CD4-positive, CD25-positive, alpha-beta regulatory T cell (primary cell): ENCODE measurements at regions not wholly inside any gene's neighbourhood (a gene's known extent, or its start where the extent isn't known, plus 50 kb on each side); places are given as distances from the start of the nearest gene placed in this dataset.

ENCODE experiments used
- ATAC-seq, 2 donors: fragments of 150-1000 bp; cut with Tn5 transposase; one replicate each; pipeline ENCODE4 v1.10.0; 2021; ENCODE audit warnings: low read depth in 2 of 2, moderate number of reproducible peaks in 2 of 2, moderate library complexity in 1 of 2
- DNase-seq, 3 donors: peaks; one replicate each; pipeline versions ENCODE4 v3.0.0 to v3.0.0-alpha.2; 2012 to 2022; ENCODE audit warnings: mixed read lengths in 1 of 3
- H3K27ac ChIP-seq: one replicate; pipeline ENCODE4 v1.7.0; 2013; ENCODE audit warnings: mild to moderate bottlenecking, low read length; ENCODE audit not compliant: insufficient read depth, poor library complexity, severe bottlenecking
- H3K27me3 ChIP-seq: one replicate; pipeline ENCODE4 v1.7.0; 2013; ENCODE audit warnings: low read length; ENCODE audit not compliant: control insufficient read depth, insufficient read depth
- H3K36me3 ChIP-seq: one replicate; pipeline ENCODE4 v1.7.0; 2013; ENCODE audit warnings: mild to moderate bottlenecking, low read length, moderate library complexity; ENCODE audit not compliant: control insufficient read depth, insufficient read depth
- H3K4me1 ChIP-seq: 2 replicates; pipeline ENCODE4 v1.7.0; 2013; ENCODE audit warnings: mild to moderate bottlenecking, low read length; ENCODE audit not compliant: insufficient read depth, control insufficient read depth, poor library complexity, severe bottlenecking
- H3K4me3 ChIP-seq: one replicate; pipeline ENCODE4 v1.7.0; 2013; ENCODE audit warnings: low read depth, mild to moderate bottlenecking, low read length, moderate library complexity
- H3K9me3 ChIP-seq, 2 experiments: 1 replicate in 1 of 2; 2 replicates in 1 of 2; pipeline ENCODE4 v1.7.0; 2013; ENCODE audit warnings: low read length in 2 of 2, mild to moderate bottlenecking in 1 of 2, moderate library complexity in 1 of 2; ENCODE audit not compliant: control insufficient read depth in 2 of 2
- H3K27ac Mint-ChIP-seq, 3 donors: one replicate each; pipeline ENCODE4 v1.8.0; 2020 to 2022; ENCODE audit warnings: mild to moderate bottlenecking in 3 of 3, mixed read lengths in 3 of 3, moderate library complexity in 2 of 3
- H3K27me3 Mint-ChIP-seq: one replicate; pipeline ENCODE4 v1.8.0; 2022; ENCODE audit warnings: mild to moderate bottlenecking, mixed read lengths
- H3K36me3 Mint-ChIP-seq: one replicate; pipeline ENCODE4 v1.8.0; 2020; ENCODE audit warnings: mixed read lengths
- H3K4me1 Mint-ChIP-seq, 4 donors: one replicate each; pipeline ENCODE4 v1.8.0; 2020 to 2022; ENCODE audit warnings: mixed read lengths in 4 of 4, mild to moderate bottlenecking in 1 of 4
- H3K4me3 Mint-ChIP-seq, 4 donors: one replicate each; pipeline ENCODE4 v1.8.0; 2020 to 2022; ENCODE audit warnings: mild to moderate bottlenecking in 4 of 4, mixed read lengths in 4 of 4, moderate library complexity in 3 of 4
- H3K9me3 Mint-ChIP-seq, 7 donors: one replicate each; pipeline ENCODE4 v1.8.0; 2020 to 2022; ENCODE audit warnings: mixed read lengths in 7 of 7, mild to moderate bottlenecking in 3 of 7, moderate library complexity in 2 of 7

DNA sequence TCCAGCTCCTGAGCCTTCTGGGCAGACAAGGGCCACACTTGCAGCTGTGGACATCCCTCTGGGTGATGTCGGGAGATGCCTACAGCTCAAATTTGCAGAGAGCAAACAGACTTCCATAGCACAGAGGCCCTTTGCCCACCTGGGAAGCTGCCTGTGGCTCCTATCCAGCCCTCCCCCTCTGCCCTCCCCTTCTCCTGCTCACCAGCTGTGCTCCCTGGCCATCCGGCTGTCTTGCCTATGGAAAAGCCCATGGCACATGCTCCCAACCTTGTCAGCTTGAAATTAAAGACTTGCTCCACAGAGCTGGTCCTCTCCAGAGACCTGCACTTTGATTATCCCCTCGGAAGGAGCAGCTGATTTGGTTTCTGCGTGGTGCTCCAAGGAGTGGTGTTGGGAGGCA is 118.9 kb upstream of the NECTIN1 start:
- H3K27ac ChIP-seq, result no peak overlapping the region
- Mint-ChIP-seq H3K4me3 (no peak overlapping the region), H3K4me1 (no peaks in the 10 kb centered on the region), H3K36me3 (no peaks in the 10 kb centered on the region), H3K27ac (no peak overlapping the region), H3K27me3 (peaks cover 4% of the 10 kb centered on the region), H3K9me3 (peaks cover 0 to 6% (median 0%) of the 10 kb centered on the region in 7 donors)
- ATAC-seq, result no peak
- no peak overlapping the region for H3K4me3 ChIP-seq
- no peaks in the 10 kb centered on the region for H3K9me3 ChIP-seq
- no peak for DNase-seq
- H3K4me1 ChIP-seq, result no peaks in the 10 kb centered on the region
- H3K36me3 ChIP-seq, result no peaks in the 10 kb centered on the region
- no peaks in the 10 kb centered on the region for H3K27me3 ChIP-seq

DNA sequence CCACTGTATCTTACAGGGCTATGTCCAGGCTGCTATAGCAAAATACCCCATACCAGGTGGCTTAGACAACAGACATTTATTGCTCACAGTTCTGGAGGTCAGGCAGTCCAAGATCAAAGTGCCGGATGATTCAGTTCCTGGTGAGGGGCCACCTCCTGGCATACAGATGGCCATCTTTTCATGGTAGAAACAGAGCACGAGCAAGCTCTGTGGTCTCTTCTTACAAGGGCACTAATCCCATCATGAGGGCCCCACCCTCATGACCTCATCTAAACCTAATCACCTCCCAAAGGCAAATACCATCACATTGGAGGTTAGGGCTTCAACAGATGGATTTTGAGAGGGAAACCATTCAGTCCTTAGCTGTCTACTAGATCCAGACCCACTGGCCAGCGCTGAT is 117.4 kb upstream of the NECTIN1 start:
- ATAC-seq (no peak), DNase-seq (no peak)
- no peaks in the 10 kb centered on the region for H3K4me1 Mint-ChIP-seq
- no peak overlapping the region for H3K27ac Mint-ChIP-seq
- no peaks in the 10 kb centered on the region for H3K36me3 Mint-ChIP-seq
- H3K4me3 Mint-ChIP-seq, result no peak overlapping the region
- H3K4me3 ChIP-seq, result no peak overlapping the region
- no peaks in the 10 kb centered on the region for H3K36me3 ChIP-seq
- peaks cover 0 to 6% (median 0%) of the 10 kb centered on the region in 7 donors for H3K9me3 Mint-ChIP-seq
- no peaks in the 10 kb centered on the region for H3K27me3 ChIP-seq
- no peak overlapping the region for H3K27ac ChIP-seq
- H3K4me1 ChIP-seq, result no peaks in the 10 kb centered on the region
- H3K27me3 Mint-ChIP-seq, result peaks cover 4% of the 10 kb centered on the region
- no peaks in the 10 kb centered on the region for H3K9me3 ChIP-seq

DNA sequence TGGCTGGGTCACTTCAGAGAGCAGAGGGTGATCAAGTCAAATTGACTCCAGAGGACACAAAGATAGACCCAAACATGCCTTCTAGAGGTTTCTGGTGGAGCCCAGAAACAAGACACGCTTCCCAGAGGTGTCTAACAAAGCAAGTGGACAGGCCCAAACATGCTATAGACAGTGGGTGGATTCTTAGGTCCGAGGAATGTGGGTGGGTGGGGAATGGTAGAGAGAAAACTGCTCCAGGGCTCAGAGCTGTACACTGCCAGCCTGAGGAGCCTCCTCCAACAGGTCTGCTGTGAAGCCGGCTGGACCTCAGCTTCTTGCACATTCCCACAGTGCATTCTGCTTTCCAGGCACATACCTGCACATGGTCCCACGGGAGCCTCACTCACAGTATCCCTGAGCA is 116.8 kb upstream of the NECTIN1 start:
- Histone ChIP-seq H3K36me3 (no peaks in the 10 kb centered on the region), H3K27me3 (no peaks in the 10 kb centered on the region), H3K27ac (no peak overlapping the region), H3K4me3 (no peak overlapping the region), H3K9me3 (no peaks in the 10 kb centered on the region), H3K4me1 (no peaks in the 10 kb centered on the region)
- Mint-ChIP-seq H3K4me1 (no peaks in the 10 kb centered on the region), H3K4me3 (no peak overlapping the region), H3K27me3 (peaks cover 4% of the 10 kb centered on the region), H3K36me3 (no peaks in the 10 kb centered on the region), H3K27ac (no peak overlapping the region), H3K9me3 (peaks cover 0 to 6% (median 0%) of the 10 kb centered on the region in 7 donors)
- no peak for ATAC-seq
- DNase-seq, result no peak

DNA sequence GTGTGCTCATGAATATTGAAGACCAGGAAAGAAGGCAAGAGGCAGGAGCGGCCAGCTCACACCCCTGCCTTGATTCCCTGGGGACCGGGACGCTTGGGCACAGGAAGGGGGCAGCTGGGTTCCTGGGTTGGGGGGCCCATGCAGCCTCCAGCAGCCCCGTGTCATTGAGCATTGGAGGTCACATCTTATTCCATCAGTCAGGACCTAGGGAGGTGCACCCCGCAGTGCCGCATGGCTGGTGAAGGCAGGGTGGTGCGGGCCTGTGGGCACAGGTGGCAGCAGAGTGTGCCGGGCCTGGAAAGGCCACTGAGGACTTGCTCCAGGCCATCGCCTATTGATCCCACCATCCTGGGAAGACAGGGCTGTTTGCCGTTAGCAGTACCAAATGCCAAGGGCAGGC is 116.3 kb upstream of the NECTIN1 start:
- ATAC-seq (no peak), DNase-seq (no peak)
- no peak overlapping the region for H3K27ac ChIP-seq
- no peak overlapping the region for H3K27ac Mint-ChIP-seq
- peaks cover 4% of the 10 kb centered on the region for H3K27me3 Mint-ChIP-seq
- no peak overlapping the region for H3K4me3 ChIP-seq
- H3K36me3 ChIP-seq, result no peaks in the 10 kb centered on the region
- H3K4me3 Mint-ChIP-seq, result no peak overlapping the region
- no peaks in the 10 kb centered on the region for H3K4me1 Mint-ChIP-seq
- H3K4me1 ChIP-seq, result no peaks in the 10 kb centered on the region
- H3K9me3 ChIP-seq, result no peaks in the 10 kb centered on the region
- no peaks in the 10 kb centered on the region for H3K36me3 Mint-ChIP-seq
- H3K27me3 ChIP-seq, result no peaks in the 10 kb centered on the region
- H3K9me3 Mint-ChIP-seq, result peaks cover 0 to 6% (median 0%) of the 10 kb centered on the region in 7 donors

DNA sequence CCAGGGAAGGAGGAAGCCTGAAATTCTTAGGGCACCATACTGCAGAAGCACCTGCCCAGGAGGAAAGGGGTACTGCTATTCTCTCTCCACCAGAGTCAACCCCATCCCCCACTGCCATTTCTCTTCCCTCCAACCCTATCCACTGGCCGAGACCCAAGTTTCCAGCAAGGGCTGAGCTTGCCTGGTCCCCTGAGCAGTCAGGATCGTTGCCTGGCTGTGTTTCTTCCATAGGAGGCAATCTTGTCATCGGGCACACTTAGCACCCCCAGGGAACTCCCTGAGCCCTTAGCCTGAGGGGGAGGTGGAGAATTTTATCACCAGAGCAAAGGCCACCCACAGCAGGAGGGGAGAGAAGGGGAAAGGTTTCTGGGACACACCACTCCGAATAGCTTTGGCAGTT is 115.8 kb upstream of the NECTIN1 start:
- no peak overlapping the region for H3K4me3 Mint-ChIP-seq

DNA sequence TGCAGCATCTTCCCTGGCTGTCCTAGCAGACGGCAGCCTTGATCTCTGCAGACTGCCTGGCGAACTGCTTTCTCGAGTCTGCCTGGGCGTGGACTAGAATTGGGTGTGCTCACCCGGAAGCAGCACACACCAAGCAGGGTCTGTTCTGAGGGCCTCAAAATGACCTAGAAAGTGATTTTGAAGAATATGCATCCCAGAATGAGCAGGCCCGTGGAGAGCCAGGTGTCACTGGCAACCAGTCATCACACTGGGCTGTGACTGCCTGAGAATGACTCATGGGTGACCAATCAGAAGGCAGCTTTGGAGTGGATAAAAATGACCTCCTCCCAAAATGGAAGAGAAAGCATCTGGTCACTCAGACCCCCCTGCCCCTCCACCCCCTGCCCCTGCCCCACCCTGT is 114.9 kb upstream of the NECTIN1 start:
- Mint-ChIP-seq H3K27ac (no peak overlapping the region), H3K4me1 (no peaks in the 10 kb centered on the region), H3K27me3 (peaks cover 4% of the 10 kb centered on the region), H3K36me3 (no peaks in the 10 kb centered on the region), H3K4me3 (no peak overlapping the region), H3K9me3 (peaks cover 0 to 6% (median 0%) of the 10 kb centered on the region in 7 donors)
- ATAC-seq (no peak), DNase-seq (no peak)
- Histone ChIP-seq H3K27me3 (no peaks in the 10 kb centered on the region), H3K4me1 (no peaks in the 10 kb centered on the region), H3K27ac (no peak overlapping the region), H3K9me3 (no peaks in the 10 kb centered on the region), H3K4me3 (no peak overlapping the region), H3K36me3 (no peaks in the 10 kb centered on the region)

More for the DNA sequence above, 115.8 kb upstream of the NECTIN1 start:
- H3K4me1 Mint-ChIP-seq, result no peaks in the 10 kb centered on the region
- H3K36me3 Mint-ChIP-seq, result no peaks in the 10 kb centered on the region
- H3K9me3 Mint-ChIP-seq, result peaks cover 0 to 6% (median 0%) of the 10 kb centered on the region in 7 donors
- Histone ChIP-seq H3K36me3 (no peaks in the 10 kb centered on the region), H3K27me3 (no peaks in the 10 kb centered on the region), H3K4me1 (no peaks in the 10 kb centered on the region), H3K9me3 (no peaks in the 10 kb centered on the region), H3K27ac (no peak overlapping the region), H3K4me3 (no peak overlapping the region)
- no peak for DNase-seq
- no peak overlapping the region for H3K27ac Mint-ChIP-seq
- no peak for ATAC-seq
- peaks cover 7% of the 10 kb centered on the region for H3K27me3 Mint-ChIP-seq

DNA sequence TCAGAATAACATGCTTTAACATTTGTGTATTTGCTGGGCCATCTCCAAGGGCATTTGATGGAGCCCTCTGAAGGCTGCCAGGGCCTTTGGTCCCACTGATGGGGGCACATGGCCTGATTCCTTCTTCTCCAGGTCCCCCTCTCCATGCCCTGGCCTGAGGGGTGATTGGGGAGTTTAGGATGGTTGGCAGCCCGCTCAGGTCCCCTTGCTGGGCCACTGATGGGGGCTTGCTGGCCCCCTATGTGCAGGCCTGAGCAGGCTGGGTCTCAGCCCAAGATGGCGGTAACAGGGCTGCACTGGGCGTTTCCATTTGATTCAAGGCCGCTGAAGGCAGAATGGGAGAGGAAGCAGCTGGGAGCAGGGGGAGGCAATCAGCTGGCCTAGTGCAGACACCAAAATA is 113.7 kb upstream of the NECTIN1 start:
- H3K27ac ChIP-seq, result no peak overlapping the region
- Mint-ChIP-seq H3K4me3 (no peak overlapping the region), H3K36me3 (no peaks in the 10 kb centered on the region), H3K27ac (no peak overlapping the region), H3K27me3 (peaks cover 5% of the 10 kb centered on the region), H3K4me1 (no peaks in the 10 kb centered on the region), H3K9me3 (peaks cover 0 to 8% (median 0%) of the 10 kb centered on the region in 7 donors)
- no peaks in the 10 kb centered on the region for H3K4me1 ChIP-seq
- no peak overlapping the region for H3K4me3 ChIP-seq
- no peaks in the 10 kb centered on the region for H3K9me3 ChIP-seq
- no peaks in the 10 kb centered on the region for H3K27me3 ChIP-seq
- DNase-seq (no peak), ATAC-seq (no peak)
- no peaks in the 10 kb centered on the region for H3K36me3 ChIP-seq

DNA sequence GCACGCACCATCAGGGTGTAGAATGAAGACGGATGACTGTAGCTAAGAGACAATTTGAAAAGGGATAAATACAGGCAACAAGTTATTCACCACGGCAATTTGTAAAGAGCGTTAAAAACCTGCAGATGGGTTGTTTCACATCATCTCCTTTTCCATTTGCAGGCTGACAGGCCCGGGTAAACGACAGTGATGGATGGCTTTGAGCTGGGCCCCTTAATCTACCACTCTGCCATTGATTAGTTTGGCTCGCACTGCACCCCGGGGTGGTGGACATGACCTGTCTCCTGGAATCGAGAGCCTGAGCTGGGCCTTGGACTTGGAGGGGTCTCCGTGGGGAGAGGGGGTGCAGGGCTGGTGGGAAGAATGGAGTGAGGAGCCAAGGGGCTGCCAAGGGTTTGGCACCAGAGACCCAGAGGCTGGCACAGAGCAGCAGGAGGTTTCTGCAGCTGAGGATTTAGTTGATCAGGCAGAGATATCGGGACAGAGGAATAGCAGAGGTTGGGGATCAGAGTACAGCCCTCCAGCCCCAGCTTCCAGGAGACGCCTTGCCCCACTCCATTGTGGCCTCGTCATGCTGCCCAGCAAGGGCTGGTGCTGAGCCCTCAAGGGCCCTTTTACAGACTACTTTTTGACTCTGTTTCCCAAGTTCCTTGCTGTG is 110.6 kb upstream of the NECTIN1 start:
- Mint-ChIP-seq H3K4me1 (no peaks in the 10 kb centered on the region), H3K4me3 (no peak overlapping the region), H3K9me3 (peaks cover 0 to 6% (median 0%) of the 10 kb centered on the region in 7 donors), H3K27ac (no peak overlapping the region), H3K27me3 (peaks cover 13% of the 10 kb centered on the region), H3K36me3 (no peaks in the 10 kb centered on the region)
- H3K36me3 ChIP-seq, result no peaks in the 10 kb centered on the region
- H3K9me3 ChIP-seq, result no peaks in the 10 kb centered on the region
- H3K27me3 ChIP-seq, result no peaks in the 10 kb centered on the region
- H3K4me3 ChIP-seq, result no peak overlapping the region
- H3K4me1 ChIP-seq, result no peaks in the 10 kb centered on the region
- ATAC-seq (no peak), DNase-seq (no peak)
- H3K27ac ChIP-seq, result no peak overlapping the region
